Uterus (tissue), 3 donors: ENCODE measurements at regions not wholly inside any gene's neighbourhood (a gene's known extent, or its start where the extent isn't known, plus 50 kb on each side); places are given as distances from the start of the nearest gene placed in this dataset.

Source experiments
- DNase-seq, 2 donors: peaks; one replicate each; pipeline ENCODE4 v3.0.0-alpha.2; 2019 to 2020
- H3K27ac ChIP-seq, 2 donors: fragments of 200-600 bp; sonication (generic); 1 replicate in 1 of 2; 2 replicates in 1 of 2; pipeline ENCODE4 v1.5.1; 2016 to 2018
- H3K27me3 ChIP-seq, 2 donors: fragments of 200-600 bp; sonication (generic); one replicate each; pipeline ENCODE4 v1.5.1; 2018 to 2019; ENCODE audit warnings: control low read depth in 1 of 2
- H3K36me3 ChIP-seq, 2 donors: fragments of 200-600 bp; sonication (generic); one replicate each; pipeline ENCODE4 v1.5.1; 2019; ENCODE audit warnings: control low read depth in 1 of 2
- H3K4me1 ChIP-seq, 2 donors: fragments of 200-600 bp; sonication (generic); one replicate each; pipeline ENCODE4 v1.5.1; 2018 to 2019; ENCODE audit warnings: control low read depth in 1 of 2
- H3K4me3 ChIP-seq, 2 donors: fragments of 200-600 bp; sonication (generic); 1 replicate in 1 of 2; 2 replicates in 1 of 2; pipeline ENCODE4 v1.5.1; 2018 to 2019; ENCODE audit warnings: mild to moderate bottlenecking in 1 of 2
- H3K9me3 ChIP-seq, 2 donors: fragments of 200-600 bp; sonication (generic); one replicate each; pipeline ENCODE4 v1.5.1; 2019; ENCODE audit warnings: control low read depth in 1 of 2
- CTCF ChIP-seq, 4 experiments: fragments of 200-600 bp in 2 of 4; fragments of 450-650 bp in 2 of 4; sonication (generic) in 2 of 4; IDR thresholded peaks; one replicate each; pipeline ENCODE4 v1.5.1; 2016 to 2019; ENCODE audit warnings: antibody characterized with exemption in 4 of 4, mild to moderate bottlenecking in 2 of 4, moderate library complexity in 1 of 4
- POLR2A ChIP-seq, 2 donors: fragments of 450-650 bp; IDR thresholded peaks; one replicate each; pipeline ENCODE4 v1.6.1; 2016; ENCODE audit warnings: antibody characterized with exemption in 2 of 2, mild to moderate bottlenecking in 1 of 2, moderate library complexity in 1 of 2
- intact Hi-C: fragments of 100-400 bp; cut with DNase I; formaldehyde crosslinking; loops from one replicate; pipeline ENCODE4 v1.15.1; 2023; ENCODE audit warnings: low total_unique reads
- donor health status: DM: yes; HTN: yes; CAD: no.

GRCh38 chr14:98548071-98548686 is 723.8 kb downstream of the BCL11B start:
- H3K4me1 ChIP-seq = no peaks in the 10 kb centered on the region
- H3K36me3 ChIP-seq = no peaks in the 10 kb centered on the region
- intact Hi-C loops = no loop called here
- H3K9me3 ChIP-seq = no peaks in the 10 kb centered on the region
- no peak overlapping the region for H3K27ac ChIP-seq
- DNase-seq = no peak
- no peak overlapping the region for H3K4me3 ChIP-seq
- no peaks in the 10 kb centered on the region for H3K27me3 ChIP-seq
- TF ChIP-seq POLR2A (IDR thresholded peaks at IDR 0.05) (no peak), CTCF (IDR thresholded peaks at IDR 0.05) (no peak)

GRCh38 chr14:98551028-98551427 is 721.0 kb downstream of the BCL11B start:
- no peaks in the 10 kb centered on the region for H3K36me3 ChIP-seq
- TF ChIP-seq POLR2A (IDR thresholded peaks at IDR 0.05) = no peak
- TF ChIP-seq CTCF (IDR thresholded peaks at IDR 0.05) = no peak
- H3K27me3 ChIP-seq = no peaks in the 10 kb centered on the region

GRCh38 chr14:98555440-98555839 is 716.6 kb downstream of the BCL11B start:
- no peak for DNase-seq
- Histone ChIP-seq H3K9me3 (no peaks in the 10 kb centered on the region), H3K27me3 (no peaks in the 10 kb centered on the region), H3K4me1 (no peaks in the 10 kb centered on the region), H3K36me3 (no peaks in the 10 kb centered on the region), H3K27ac (no peak overlapping the region), H3K4me3 (no peak overlapping the region)
- intact Hi-C loops = no loop called here
- no peak for TF ChIP-seq POLR2A (IDR thresholded peaks at IDR 0.05)

More at GRCh38 chr14:98551028-98551427, 721.0 kb downstream of the BCL11B start:
- Histone ChIP-seq H3K27ac (no peak overlapping the region), H3K4me1 (no peaks in the 10 kb centered on the region), H3K9me3 (no peaks in the 10 kb centered on the region), H3K4me3 (no peak overlapping the region)
- intact Hi-C loops = no loop called here
- DNase-seq = no peak

- Histone ChIP-seq H3K36me3 (no peaks in the 10 kb centered on the region), H3K4me3 (no peak overlapping the region), H3K27ac (no peak overlapping the region), H3K27me3 (no peaks in the 10 kb centered on the region), H3K4me1 (no peaks in the 10 kb centered on the region), H3K9me3 (no peaks in the 10 kb centered on the region)
- intact Hi-C loops = no loop called here
- DNase-seq = no peak
- TF ChIP-seq POLR2A (IDR thresholded peaks at IDR 0.05) (no peak), CTCF (IDR thresholded peaks at IDR 0.05) (no peak)
Observed at GRCh38 chr14:98564006-98564405, 708.0 kb downstream of the BCL11B start.

GRCh38 chr14:98564541-98564940 is 707.5 kb downstream of the BCL11B start:
- no peak overlapping the region for H3K27ac ChIP-seq
- intact Hi-C loops = no loop called here
- no peak for DNase-seq
- TF ChIP-seq POLR2A (IDR thresholded peaks at IDR 0.05) = no peak
- no peak for TF ChIP-seq CTCF (IDR thresholded peaks at IDR 0.05)
- no peaks in the 10 kb centered on the region for H3K27me3 ChIP-seq
- no peaks in the 10 kb centered on the region for H3K9me3 ChIP-seq
- H3K4me1 ChIP-seq = no peaks in the 10 kb centered on the region
- H3K36me3 ChIP-seq = no peaks in the 10 kb centered on the region
- no peak overlapping the region for H3K4me3 ChIP-seq

GRCh38 chr14:98571104-98571503 is 700.9 kb downstream of the BCL11B start:
- Histone ChIP-seq H3K27me3 (no peaks in the 10 kb centered on the region), H3K4me1 (no peaks in the 10 kb centered on the region), H3K4me3 (no peak overlapping the region), H3K27ac (no peak overlapping the region), H3K36me3 (no peaks in the 10 kb centered on the region), H3K9me3 (no peaks in the 10 kb centered on the region)
- intact Hi-C loops = no loop called here
- no peak for DNase-seq
- TF ChIP-seq POLR2A (IDR thresholded peaks at IDR 0.05) (no peak), CTCF (IDR thresholded peaks at IDR 0.05) (no peak)
